Neural cell (in vitro differentiated cells): ENCODE measurements at regions not wholly inside any gene's neighbourhood (a gene's known extent, or its start where the extent isn't known, plus 50 kb on each side); places are given as distances from the start of the nearest gene placed in this dataset.

Experiments
- H2AFZ ChIP-seq: fragments of 200-600, 300-800 bp; sonication (generic), shearing (Covaris generic); 2 replicates; pipeline ENCODE4 v1.6.0; 2014; ENCODE audit warnings: low read depth, mild to moderate bottlenecking, antibody characterized with exemption, low read length, moderate library complexity
- H3F3A ChIP-seq: fragments of 200-600 bp; shearing (Covaris generic); 2 replicates; pipeline ENCODE4 v1.6.1; 2016; ENCODE audit warnings: mild to moderate bottlenecking, moderate library complexity, mixed read lengths, antibody characterized with exemption, low read length; ENCODE audit not compliant: insufficient read depth, poor library complexity, severe bottlenecking
- H3K27ac ChIP-seq: fragments of 200-600, 300-800 bp; sonication (generic), shearing (Covaris generic); 2 replicates; pipeline ENCODE4 v1.5.1; 2014; ENCODE audit warnings: mild to moderate bottlenecking, low read length, moderate library complexity
- H3K27me3 ChIP-seq: fragments of 300-800, 200-600 bp; sonication (generic), shearing (Covaris generic); 2 replicates; pipeline ENCODE4 v1.6.0; 2014; ENCODE audit warnings: mild to moderate bottlenecking, low read depth, low read length, moderate library complexity; ENCODE audit not compliant: insufficient read depth
- H3K36me3 ChIP-seq: fragments of 300-800, 200-600 bp; sonication (generic), shearing (Covaris generic); 2 replicates; pipeline ENCODE4 v1.5.1; 2014; ENCODE audit warnings: mild to moderate bottlenecking, antibody characterized with exemption, low read length, moderate library complexity; ENCODE audit not compliant: insufficient read depth
- H3K4me2 ChIP-seq: fragments of 300-800, 200-600 bp; sonication (generic), shearing (Covaris generic); 2 replicates; pipeline ENCODE4 v1.6.0; 2014; ENCODE audit warnings: mild to moderate bottlenecking, low read length
- H3K4me3 ChIP-seq: fragments of 300-800, 200-600 bp; sonication (generic), shearing (Covaris generic); 2 replicates; pipeline ENCODE4 v1.5.1; 2014; ENCODE audit warnings: mild to moderate bottlenecking, low read length, moderate library complexity
- H3K79me2 ChIP-seq: fragments of 200-600 bp; shearing (Covaris generic); replicated peaks from 2 replicates; pipeline ENCODE4 v1.6.0; 2014; ENCODE audit warnings: mild to moderate bottlenecking, low read length, moderate library complexity; ENCODE audit not compliant: insufficient read depth
- H3K9ac ChIP-seq: fragments of 300-800, 200-600 bp; sonication (generic), shearing (Covaris generic); 2 replicates; pipeline ENCODE4 v1.6.1; 2016; ENCODE audit warnings: mild to moderate bottlenecking, low read length, mixed read lengths
- H3K9me2 ChIP-seq: fragments of 200-600 bp; shearing (Covaris generic); 2 replicates; pipeline ENCODE4 v1.6.1; 2016; ENCODE audit warnings: mild to moderate bottlenecking, low read length, mixed read lengths; ENCODE audit not compliant: insufficient read depth
- H3K9me3 ChIP-seq: fragments of 200-600, 300-800 bp; sonication (generic), shearing (Covaris generic); 2 replicates; pipeline ENCODE4 v1.6.1; 2016; ENCODE audit warnings: mild to moderate bottlenecking, mixed run types, low read length, moderate library complexity, mixed read lengths
- H4K20me1 ChIP-seq: fragments of 200-600 bp; shearing (Covaris generic); 2 replicates; pipeline ENCODE4 v1.6.1; 2016; ENCODE audit warnings: mild to moderate bottlenecking, mixed run types; ENCODE audit not compliant: insufficient read depth
- CTCF ChIP-seq: fragments of 450-650 bp; IDR thresholded peaks from 2 replicates; pipeline ENCODE4 v1.5.1; 2014; ENCODE audit warnings: antibody characterized with exemption, mild to moderate bottlenecking, moderate library complexity; ENCODE audit not compliant: poor library complexity, severe bottlenecking
- EP300 ChIP-seq: fragments of 450-650 bp; conservative IDR thresholded peaks from 2 replicates; pipeline ENCODE4 v1.6.1; 2014; ENCODE audit warnings: antibody characterized with exemption, mild to moderate bottlenecking, moderate library complexity; ENCODE audit not compliant: poor library complexity, severe bottlenecking
- EZH2 ChIP-seq: fragments of 200-600, 300-800 bp; shearing (Covaris generic), sonication (generic); IDR thresholded peaks from 2 replicates; pipeline ENCODE4 v1.6.1; 2014; ENCODE audit warnings: antibody characterized with exemption, low read length, borderline replicate concordance, mild to moderate bottlenecking; ENCODE audit not compliant: insufficient read depth, poor library complexity, severe bottlenecking
- MXI1 ChIP-seq: fragments of 450-650 bp; conservative IDR thresholded peaks from 2 replicates; pipeline ENCODE4 v1.6.1; 2014; ENCODE audit warnings: antibody characterized with exemption, mild to moderate bottlenecking; ENCODE audit not compliant: poor library complexity, severe bottlenecking
- POLR2AphosphoS5 ChIP-seq: IDR thresholded peaks from 2 replicates; pipeline ENCODE4 v1.6.1; 2012
- RAD21 ChIP-seq: fragments of 450-650 bp; conservative IDR thresholded peaks from 2 replicates; pipeline ENCODE4 v1.6.1; 2014; ENCODE audit warnings: antibody characterized with exemption, mild to moderate bottlenecking, moderate library complexity
- SMC3 ChIP-seq: fragments of 450-650 bp; conservative IDR thresholded peaks from 2 replicates; pipeline ENCODE4 v1.6.1; 2014; ENCODE audit warnings: antibody characterized with exemption, mild to moderate bottlenecking, moderate library complexity; ENCODE audit not compliant: poor library complexity
- TAF1 ChIP-seq: IDR thresholded peaks from 2 replicates; pipeline ENCODE4 v1.6.1; 2012; ENCODE audit warnings: low read depth
- TF ChIP-seq, protein P1 (sequence below): IDR thresholded peaks from 2 replicates; pipeline ENCODE4 v1.6.1; 2012; ENCODE audit warnings: borderline replicate concordance

GRCh38 chr4:126894963-126895362, 737.8 kb upstream of the INTU start:
- H3K9me2 ChIP-seq, result no peaks in the 10 kb centered on the region
- H3K27ac ChIP-seq, result no peak overlapping the region
- H3K27me3 ChIP-seq, result no peaks in the 10 kb centered on the region
- no peaks in the 10 kb centered on the region for H4K20me1 ChIP-seq
- TF ChIP-seq POLR2AphosphoS5 (no peak), TAF1 (no peak), EZH2 (no peak), MXI1 (no peak), RAD21 (no peak)
- no peak overlapping the region for H3K4me3 ChIP-seq
- H3K9me3 ChIP-seq, result no peaks in the 10 kb centered on the region
- H3F3A ChIP-seq, result no peaks in the 10 kb centered on the region
- H2AFZ ChIP-seq, result no peak overlapping the region
- H3K79me2 ChIP-seq, result no peaks in the 10 kb centered on the region
- no peak overlapping the region for H3K9ac ChIP-seq
- no peak overlapping the region for H3K4me2 ChIP-seq
- H3K36me3 ChIP-seq, result no peaks in the 10 kb centered on the region

GRCh38 chr4:126895988-126896570, 736.7 kb upstream of the INTU start:
- no peak for TF ChIP-seq RAD21
- TF ChIP-seq TAF1, result no peak
- TF ChIP-seq EP300, result no peak
- no peak for TF ChIP-seq MXI1
- TF ChIP-seq EZH2, result no peak
- H3K4me2 ChIP-seq, result no peak overlapping the region
- no peaks in the 10 kb centered on the region for H3F3A ChIP-seq
- H3K4me3 ChIP-seq, result no peak overlapping the region
- H2AFZ ChIP-seq, result no peak overlapping the region
- no peaks in the 10 kb centered on the region for H3K9me3 ChIP-seq
- no peak overlapping the region for H3K27ac ChIP-seq
- no peaks in the 10 kb centered on the region for H4K20me1 ChIP-seq
- H3K9me2 ChIP-seq, result no peaks in the 10 kb centered on the region
- H3K36me3 ChIP-seq, result no peaks in the 10 kb centered on the region
- no peak overlapping the region for H3K9ac ChIP-seq
- no peaks in the 10 kb centered on the region for H3K27me3 ChIP-seq
- no peaks in the 10 kb centered on the region for H3K79me2 ChIP-seq

- Histone ChIP-seq H3K4me2 (no peak overlapping the region), H2AFZ (no peak overlapping the region), H3K9ac (no peak overlapping the region), H3K27me3 (no peaks in the 10 kb centered on the region), H4K20me1 (no peaks in the 10 kb centered on the region), H3K36me3 (no peaks in the 10 kb centered on the region), H3K27ac (no peak overlapping the region), H3K4me3 (no peak overlapping the region), H3K9me2 (no peaks in the 10 kb centered on the region), H3K79me2 (no peaks in the 10 kb centered on the region), H3K9me3 (no peaks in the 10 kb centered on the region), H3F3A (no peaks in the 10 kb centered on the region)
- TF ChIP-seq SMC3 (no peak), TAF1 (no peak), RAD21 (no peak), EP300 (no peak), CTCF (no peak), MXI1 (no peak), EZH2 (no peak), POLR2AphosphoS5 (no peak)
- TF ChIP-seq, protein P1, sequence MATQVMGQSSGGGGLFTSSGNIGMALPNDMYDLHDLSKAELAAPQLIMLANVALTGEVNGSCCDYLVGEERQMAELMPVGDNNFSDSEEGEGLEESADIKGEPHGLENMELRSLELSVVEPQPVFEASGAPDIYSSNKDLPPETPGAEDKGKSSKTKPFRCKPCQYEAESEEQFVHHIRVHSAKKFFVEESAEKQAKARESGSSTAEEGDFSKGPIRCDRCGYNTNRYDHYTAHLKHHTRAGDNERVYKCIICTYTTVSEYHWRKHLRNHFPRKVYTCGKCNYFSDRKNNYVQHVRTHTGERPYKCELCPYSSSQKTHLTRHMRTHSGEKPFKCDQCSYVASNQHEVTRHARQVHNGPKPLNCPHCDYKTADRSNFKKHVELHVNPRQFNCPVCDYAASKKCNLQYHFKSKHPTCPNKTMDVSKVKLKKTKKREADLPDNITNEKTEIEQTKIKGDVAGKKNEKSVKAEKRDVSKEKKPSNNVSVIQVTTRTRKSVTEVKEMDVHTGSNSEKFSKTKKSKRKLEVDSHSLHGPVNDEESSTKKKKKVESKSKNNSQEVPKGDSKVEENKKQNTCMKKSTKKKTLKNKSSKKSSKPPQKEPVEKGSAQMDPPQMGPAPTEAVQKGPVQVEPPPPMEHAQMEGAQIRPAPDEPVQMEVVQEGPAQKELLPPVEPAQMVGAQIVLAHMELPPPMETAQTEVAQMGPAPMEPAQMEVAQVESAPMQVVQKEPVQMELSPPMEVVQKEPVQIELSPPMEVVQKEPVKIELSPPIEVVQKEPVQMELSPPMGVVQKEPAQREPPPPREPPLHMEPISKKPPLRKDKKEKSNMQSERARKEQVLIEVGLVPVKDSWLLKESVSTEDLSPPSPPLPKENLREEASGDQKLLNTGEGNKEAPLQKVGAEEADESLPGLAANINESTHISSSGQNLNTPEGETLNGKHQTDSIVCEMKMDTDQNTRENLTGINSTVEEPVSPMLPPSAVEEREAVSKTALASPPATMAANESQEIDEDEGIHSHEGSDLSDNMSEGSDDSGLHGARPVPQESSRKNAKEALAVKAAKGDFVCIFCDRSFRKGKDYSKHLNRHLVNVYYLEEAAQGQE, result no peak
These were observed 735.7 kb upstream of the INTU start for GRCh38 chr4:126897038-126897437.
